HCT116 (cell line): ENCODE measurements at regions not wholly inside any gene's neighbourhood (a gene's known extent, or its start where the extent isn't known, plus 50 kb on each side); places are given as distances from the start of the nearest gene placed in this dataset.

Experiments
- ATAC-seq: fragments of 200-7000 bp; cut with Tn5 transposase; 2 replicates; pipeline ENCODE4 v1.9.1; 2020; ENCODE audit warnings: mild to moderate bottlenecking, moderate library complexity
- BruUV-seq: library from RNA; stranded (reverse); fragments of 400-500 nt; replicated peaks from 2 replicates; lab custom pipeline; 2021; lab: Mats Ljungman, UMichigan
- CTCF ChIA-PET: fragments of 300-600 bp; sonication (Branson Sonifier 250); formaldehyde crosslinking; loops from one replicate; lab custom pipeline; 2021; ENCODE audit warnings: antibody characterized with exemption; lab: Charles Lee
- POLR2A ChIA-PET: fragments of 300-600, 350-600 bp; sonication (Branson Sonifier 250); formaldehyde crosslinking; loops from one replicate; lab custom pipeline; 2021; ENCODE audit warnings: antibody characterized with exemption; lab: Charles Lee
- RAD21 ChIA-PET, 2 experiments: fragments of 300-600 bp; sonication (Branson Sonifier 250); formaldehyde crosslinking; loops; one replicate each; lab custom pipeline; 2023; ENCODE audit warnings: low total read pairs in 2 of 2; ENCODE audit not compliant: uncharacterized antibody in 2 of 2, unreplicated experiment in 2 of 2, low non-redundant PET in 1 of 2; lab: Charles Lee
- DNase-seq: peaks from one replicate; pipeline ENCODE4 v3.0.0-alpha.2; 2010; ENCODE audit warnings: low read depth, low spot score
- H2AFZ ChIP-seq: fragments of 200-600 bp; shearing (Covaris generic), sonication (generic); 2 replicates; pipeline ENCODE4 v1.6.1; 2017; ENCODE audit warnings: low read depth, mixed run types, mixed read lengths, antibody characterized with exemption, low read length; ENCODE audit not compliant: poor library complexity, severe bottlenecking
- H3K27ac ChIP-seq: 2 replicates; pipeline ENCODE4 v1.5.1; 2012; ENCODE audit warnings: low read depth, low read length
- H3K27me3 ChIP-seq: fragments of 200-600 bp; sonication (generic); 2 replicates; pipeline ENCODE4 v1.6.1; 2016; ENCODE audit warnings: mixed run types, low read length, mixed read lengths; ENCODE audit not compliant: insufficient read depth
- H3K36me3 ChIP-seq, 2 experiments: fragments of 200-500 bp in 1 of 2; fragments of 200-600 bp in 1 of 2; sonication (Bioruptor generic) in 1 of 2; sonication (generic) in 1 of 2; 2 replicates each; pipeline versions ENCODE4 v1.5.1 to v1.6.1; 2014 to 2016; ENCODE audit warnings: low read length in 2 of 2, inconsistent platforms in 1 of 2, mixed read lengths in 1 of 2, mixed run types in 1 of 2; ENCODE audit not compliant: insufficient read depth in 2 of 2, control insufficient read depth in 1 of 2
- H3K4me1 ChIP-seq, 2 experiments: fragments of 200-600 bp in 1 of 2; sonication (generic) in 1 of 2; 2 replicates each; pipeline versions ENCODE4 v1.5.1 to v1.6.1; 2012 to 2017; ENCODE audit warnings: low read length in 2 of 2, inconsistent platforms in 1 of 2, mild to moderate bottlenecking in 1 of 2, mixed read lengths in 1 of 2, mixed run types in 1 of 2, moderate library complexity in 1 of 2; ENCODE audit not compliant: insufficient read depth in 2 of 2, control insufficient read depth in 1 of 2
- H3K4me2 ChIP-seq: fragments of 200-600 bp; sonication (generic); 2 replicates; pipeline ENCODE4 v1.6.1; 2017; ENCODE audit warnings: mixed run types, low read length, mixed read lengths
- H3K4me3 ChIP-seq, 2 experiments: fragments of 200-600 bp in 1 of 2; sonication (generic) in 1 of 2; replicated peaks in 1 of 2; 2 replicates each; pipeline ENCODE4 v1.5.1; 2011 to 2016; ENCODE audit warnings: low read length in 2 of 2, control low read depth in 1 of 2, low read depth in 1 of 2, mild to moderate bottlenecking in 1 of 2, mixed read lengths in 1 of 2, mixed run types in 1 of 2
- H3K79me2 ChIP-seq: fragments of 200-600 bp; sonication (generic); 2 replicates; pipeline ENCODE4 v1.6.1; 2017; ENCODE audit warnings: mild to moderate bottlenecking, mixed run types, low read length, moderate library complexity, mixed read lengths; ENCODE audit not compliant: insufficient read depth
- H3K9ac ChIP-seq: fragments of 200-600 bp; sonication (generic); 2 replicates; pipeline ENCODE4 v1.6.1; 2016; ENCODE audit warnings: low read length, mixed read lengths
- H3K9me2 ChIP-seq: fragments of 200-600 bp; sonication (generic), shearing (Covaris generic); 2 replicates; pipeline ENCODE4 v1.6.1; 2017; ENCODE audit warnings: mixed run types, mild to moderate bottlenecking, moderate library complexity; ENCODE audit not compliant: insufficient read depth
- H3K9me3 ChIP-seq, 2 experiments: fragments of 200-500 bp in 1 of 2; fragments of 200-600 bp in 1 of 2; sonication (Bioruptor generic) in 1 of 2; sonication (generic) in 1 of 2; 2 replicates each; pipeline ENCODE4 v1.6.1; 2014 to 2017; ENCODE audit warnings: low read length in 2 of 2, mixed read lengths in 2 of 2, inconsistent platforms in 1 of 2, low read depth in 1 of 2, mild to moderate bottlenecking in 1 of 2, mixed run types in 1 of 2, moderate library complexity in 1 of 2; ENCODE audit not compliant: control insufficient read depth in 1 of 2, insufficient read depth in 1 of 2
- H4K20me1 ChIP-seq: fragments of 200-600 bp; sonication (generic), shearing (Covaris generic); 2 replicates; pipeline ENCODE4 v1.6.1; 2017; ENCODE audit warnings: mixed run types, mild to moderate bottlenecking, moderate library complexity; ENCODE audit not compliant: insufficient read depth
- CBX3 ChIP-seq: IDR thresholded peaks from 2 replicates; pipeline ENCODE4 v1.6.1; 2012; ENCODE audit warnings: low read depth
- CEBPB ChIP-seq: IDR thresholded peaks from 2 replicates; pipeline ENCODE4 v1.6.1; 2012; ENCODE audit warnings: low read depth
- CTCF ChIP-seq, 3 experiments: fragments of 200-600 bp in 1 of 3; sonication (generic) in 1 of 3; IDR thresholded peaks in 2 of 3; conservative IDR thresholded peaks in 1 of 3; 2 replicates each; pipeline ENCODE4 v1.5.1; 2012 to 2017; ENCODE audit warnings: low read depth in 2 of 3, low read length in 2 of 3, antibody characterized with exemption in 1 of 3, borderline replicate concordance in 1 of 3, control low read depth in 1 of 3, mild to moderate bottlenecking in 1 of 3, mixed read lengths in 1 of 3, mixed run types in 1 of 3, moderate library complexity in 1 of 3; ENCODE audit not compliant: insufficient read depth in 1 of 3
- EZH2 ChIP-seq: fragments of 200-600 bp; sonication (generic); IDR thresholded peaks from 2 replicates; pipeline ENCODE4 v1.6.1; 2017; ENCODE audit warnings: antibody characterized with exemption, mixed run types
- FOSL1 ChIP-seq: IDR thresholded peaks from 2 replicates; pipeline ENCODE4 v1.6.1; 2012; ENCODE audit warnings: low read depth
- POLR2AphosphoS5 ChIP-seq: IDR thresholded peaks from 2 replicates; pipeline ENCODE4 v1.6.1; 2011; ENCODE audit warnings: mild to moderate bottlenecking, low read depth, low read length, moderate library complexity
- RAD21 ChIP-seq: IDR thresholded peaks from 2 replicates; pipeline ENCODE4 v1.6.1; 2012; ENCODE audit warnings: low read depth, mild to moderate bottlenecking
- REST ChIP-seq: IDR thresholded peaks from 2 replicates; pipeline ENCODE4 v1.6.1; 2012; ENCODE audit warnings: low read depth
- SIN3A ChIP-seq: IDR thresholded peaks from 2 replicates; pipeline ENCODE4 v1.6.1; 2012; ENCODE audit warnings: low read depth
- SRF ChIP-seq: IDR thresholded peaks from 2 replicates; pipeline ENCODE4 v1.6.1; 2012; ENCODE audit warnings: low read depth
- TCF7L2 ChIP-seq: IDR thresholded peaks from 2 replicates; pipeline ENCODE4 v1.7.0; 2011; ENCODE audit warnings: borderline replicate concordance, inconsistent platforms; ENCODE audit not compliant: insufficient read depth, insufficient read length; ENCODE audit errors: extremely low read depth
- YY1 ChIP-seq: IDR thresholded peaks from 2 replicates; pipeline ENCODE4 v1.6.1; 2011; ENCODE audit warnings: low read length, low read depth, moderate library complexity, mild to moderate bottlenecking; ENCODE audit not compliant: insufficient replicate concordance; ENCODE audit errors: extremely low read depth
- ZBTB33 ChIP-seq: IDR thresholded peaks from 2 replicates; pipeline ENCODE4 v1.6.1; 2011; ENCODE audit warnings: mild to moderate bottlenecking, low read length, moderate library complexity; ENCODE audit not compliant: insufficient replicate concordance; ENCODE audit errors: extremely low read depth
- ZFX ChIP-seq: fragments of 450-650 bp; IDR thresholded peaks from 2 replicates; pipeline ENCODE4 v1.6.1; 2017
- intact Hi-C: fragments of 100-400 bp; cut with micrococcal nuclease; formaldehyde crosslinking; loops from 2 replicates; pipeline ENCODE4 v1.10.0; 2022
- TF ChIP-seq, protein P1 (sequence below): IDR thresholded peaks from 2 replicates; pipeline ENCODE4 v1.6.1; 2012
- TF ChIP-seq, protein P2 (sequence below): IDR thresholded peaks from 2 replicates; pipeline ENCODE4 v1.6.1; 2012

DNA sequence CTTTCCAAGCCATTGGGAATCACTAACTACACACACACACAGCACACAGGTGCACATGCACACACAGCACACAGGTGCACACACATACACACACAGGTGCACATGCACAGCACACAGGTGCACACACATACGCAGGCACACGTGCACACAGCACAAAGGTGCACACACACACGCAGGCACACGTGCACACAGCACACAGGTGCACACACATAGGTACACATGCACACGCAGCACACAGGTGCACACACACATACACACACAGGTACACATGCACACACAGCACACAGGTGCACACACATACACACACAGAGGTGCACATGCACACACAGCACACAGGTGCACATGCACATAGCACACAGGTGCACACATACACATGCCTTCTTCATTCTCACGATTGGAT is 80.9 kb downstream of the HMX1 start (continued):
- no peak for TF ChIP-seq CTCF (IDR thresholded peaks at IDR 0.05 in 2 of 3, conservative IDR thresholded peaks at IDR 0.05 in 1 of 3; ENCODE audit: borderline replicate concordance in 1 of 3, insufficient read depth in 1 of 3, low read depth in 2 of 3, low read length in 2 of 3)

GRCh38 chr4:8788174-8788573 is 83.5 kb downstream of the HMX1 start:
- no peaks in the 10 kb centered on the region for H4K20me1 ChIP-seq
- no peaks in the 10 kb centered on the region for H3K4me1 ChIP-seq
- no peak for ATAC-seq
- no peak overlapping the region for H3K4me2 ChIP-seq
- H3K27me3 ChIP-seq = 0 out of 2 replicates have a peak, but pooled peaks cover 2% of the 10 kb centered on the region
- no peak overlapping the region for H2AFZ ChIP-seq
- H3K4me3 ChIP-seq = no peak overlapping the region
- H3K9me2 ChIP-seq = no peaks in the 10 kb centered on the region
- H3K9ac ChIP-seq = no peak overlapping the region
- no peaks in the 10 kb centered on the region for H3K9me3 ChIP-seq
- DNase-seq = no peak
- CTCF ChIA-PET = no interaction called here
- no peaks in the 10 kb centered on the region for H3K36me3 ChIP-seq
- H3K79me2 ChIP-seq = no peaks in the 10 kb centered on the region
- intact Hi-C loops = no loop called here
- H3K27ac ChIP-seq = no peak overlapping the region
- TF ChIP-seq TCF7L2 (no peak), POLR2AphosphoS5 (no peak), SIN3A (no peak), REST (no peak), ZFX (no peak), FOSL1 (no peak), CEBPB (no peak), ZBTB33 (no peak), SRF (no peak), RAD21 (no peak), YY1 (no peak), CBX3 (no peak), EZH2 (no peak)
- TF ChIP-seq, protein P1, sequence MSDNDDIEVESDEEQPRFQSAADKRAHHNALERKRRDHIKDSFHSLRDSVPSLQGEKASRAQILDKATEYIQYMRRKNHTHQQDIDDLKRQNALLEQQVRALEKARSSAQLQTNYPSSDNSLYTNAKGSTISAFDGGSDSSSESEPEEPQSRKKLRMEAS = no peak
- TF ChIP-seq, protein P2, sequence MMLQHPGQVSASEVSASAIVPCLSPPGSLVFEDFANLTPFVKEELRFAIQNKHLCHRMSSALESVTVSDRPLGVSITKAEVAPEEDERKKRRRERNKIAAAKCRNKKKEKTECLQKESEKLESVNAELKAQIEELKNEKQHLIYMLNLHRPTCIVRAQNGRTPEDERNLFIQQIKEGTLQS = no peak
- POLR2A ChIA-PET = no interaction called here
- RAD21 ChIA-PET = no interaction called here
- no TSS peak for BruUV-seq
